ENCODE measurements at regions not wholly inside any gene's neighbourhood (a gene's known extent, or its start where the extent isn't known, plus 50 kb on each side); places are given as distances from the start of the nearest gene placed in this dataset.

DNA sequence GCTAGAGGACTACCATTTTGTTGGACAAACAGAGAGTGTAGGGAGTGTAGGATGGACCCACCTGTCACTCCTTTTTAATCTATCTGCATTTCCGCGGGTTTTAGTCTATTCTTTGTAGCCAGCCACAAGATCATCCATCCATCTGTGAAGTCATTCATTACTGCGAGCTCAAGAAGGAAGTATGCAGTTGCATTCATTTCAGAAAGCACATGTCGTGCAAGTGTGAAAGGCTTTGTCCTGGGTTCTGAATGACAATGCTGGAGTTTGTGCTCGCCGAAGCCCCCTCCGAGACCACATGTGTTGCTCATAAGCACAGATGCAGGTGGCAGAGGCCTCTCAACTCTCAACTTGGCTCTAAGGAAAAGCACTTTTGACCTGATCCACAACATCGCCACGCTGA, 70.3 kb upstream of the BASP1 start:
- TF ChIP-seq, protein P1, sequence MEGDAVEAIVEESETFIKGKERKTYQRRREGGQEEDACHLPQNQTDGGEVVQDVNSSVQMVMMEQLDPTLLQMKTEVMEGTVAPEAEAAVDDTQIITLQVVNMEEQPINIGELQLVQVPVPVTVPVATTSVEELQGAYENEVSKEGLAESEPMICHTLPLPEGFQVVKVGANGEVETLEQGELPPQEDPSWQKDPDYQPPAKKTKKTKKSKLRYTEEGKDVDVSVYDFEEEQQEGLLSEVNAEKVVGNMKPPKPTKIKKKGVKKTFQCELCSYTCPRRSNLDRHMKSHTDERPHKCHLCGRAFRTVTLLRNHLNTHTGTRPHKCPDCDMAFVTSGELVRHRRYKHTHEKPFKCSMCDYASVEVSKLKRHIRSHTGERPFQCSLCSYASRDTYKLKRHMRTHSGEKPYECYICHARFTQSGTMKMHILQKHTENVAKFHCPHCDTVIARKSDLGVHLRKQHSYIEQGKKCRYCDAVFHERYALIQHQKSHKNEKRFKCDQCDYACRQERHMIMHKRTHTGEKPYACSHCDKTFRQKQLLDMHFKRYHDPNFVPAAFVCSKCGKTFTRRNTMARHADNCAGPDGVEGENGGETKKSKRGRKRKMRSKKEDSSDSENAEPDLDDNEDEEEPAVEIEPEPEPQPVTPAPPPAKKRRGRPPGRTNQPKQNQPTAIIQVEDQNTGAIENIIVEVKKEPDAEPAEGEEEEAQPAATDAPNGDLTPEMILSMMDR (IDR thresholded peaks at IDR 0.05; ENCODE audit: low read depth, low read length), result no peak
- DNase-seq (ENCODE audit: extremely low read depth, low read depth), result no peak

DNA sequence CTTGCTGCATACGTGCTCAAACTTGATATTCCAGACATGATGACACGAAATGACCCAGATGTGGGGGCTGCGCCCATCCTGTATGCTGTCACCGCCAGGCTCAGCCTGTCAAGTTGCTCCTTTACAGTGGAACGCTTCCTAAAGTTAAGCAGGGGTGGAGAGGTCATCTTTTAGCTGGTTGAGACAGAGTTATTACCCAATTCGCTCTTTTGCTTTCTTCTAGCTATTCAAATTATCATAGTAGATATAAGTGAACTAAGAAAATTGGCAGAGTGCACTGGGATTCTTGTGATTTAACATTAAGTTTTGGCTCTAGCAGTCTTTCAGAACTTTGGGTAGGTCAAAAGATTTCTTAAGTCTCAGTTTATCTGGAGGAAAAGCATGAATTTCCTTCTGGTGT, 69.8 kb upstream of the BASP1 start:
- TF ChIP-seq, protein P1 (IDR thresholded peaks at IDR 0.05; ENCODE audit: low read depth, low read length), result no peak
- no peak for DNase-seq (ENCODE audit: extremely low read depth, low read depth)

GRCh38 chr5:17148481-17148880, 69.0 kb upstream of the BASP1 start:
- no peak for DNase-seq (ENCODE audit: extremely low read depth, low read depth)
- TF ChIP-seq, protein P1 (IDR thresholded peaks at IDR 0.05; ENCODE audit: low read depth, low read length), result no peak

DNA sequence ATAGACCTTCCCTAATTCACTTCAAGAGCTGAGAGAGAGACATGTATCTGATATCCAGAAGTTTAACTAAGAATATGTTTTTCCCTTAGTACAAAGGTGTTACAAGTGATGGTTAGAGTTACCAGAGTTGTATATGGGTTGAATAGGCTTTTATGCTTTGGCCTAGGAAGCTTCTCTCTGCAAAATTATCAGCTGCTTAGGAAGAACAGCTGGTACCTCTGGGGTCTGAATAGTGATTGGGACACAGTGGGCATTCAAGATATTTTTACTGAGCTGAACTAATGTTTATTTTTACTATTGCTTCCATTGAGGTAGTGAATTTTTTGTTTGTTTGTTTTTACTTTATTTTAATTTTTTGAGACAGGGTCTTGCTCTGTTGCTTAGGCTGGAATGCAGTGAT, 67.6 kb upstream of the BASP1 start:
- no peak for DNase-seq (ENCODE audit: extremely low read depth, low read depth)
- TF ChIP-seq, protein P1 (IDR thresholded peaks at IDR 0.05; ENCODE audit: low read depth, low read length), result no peak

DNA sequence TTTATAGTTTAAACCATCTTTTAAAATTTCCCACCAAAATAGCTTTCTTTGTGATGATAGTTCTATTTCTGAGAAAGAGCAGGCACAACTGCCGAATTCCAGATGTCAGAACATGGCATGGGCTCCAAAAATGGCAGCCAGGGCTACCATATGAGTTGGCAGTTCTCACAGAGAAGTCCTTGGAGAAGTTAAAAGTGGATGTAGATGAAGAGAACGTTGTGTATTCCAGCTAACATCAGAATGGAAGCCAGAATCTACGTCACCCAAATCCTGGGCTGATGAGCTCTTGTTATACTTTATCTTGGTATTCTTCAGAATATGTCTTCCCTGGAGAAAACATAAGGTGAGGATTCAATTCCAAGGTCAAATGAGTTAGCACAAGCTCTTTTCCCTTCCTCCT, 66.9 kb upstream of the BASP1 start:
- no peak for DNase-seq (ENCODE audit: extremely low read depth, low read depth)
- TF ChIP-seq, protein P1 (IDR thresholded peaks at IDR 0.05; ENCODE audit: low read depth, low read length), result no peak

DNA sequence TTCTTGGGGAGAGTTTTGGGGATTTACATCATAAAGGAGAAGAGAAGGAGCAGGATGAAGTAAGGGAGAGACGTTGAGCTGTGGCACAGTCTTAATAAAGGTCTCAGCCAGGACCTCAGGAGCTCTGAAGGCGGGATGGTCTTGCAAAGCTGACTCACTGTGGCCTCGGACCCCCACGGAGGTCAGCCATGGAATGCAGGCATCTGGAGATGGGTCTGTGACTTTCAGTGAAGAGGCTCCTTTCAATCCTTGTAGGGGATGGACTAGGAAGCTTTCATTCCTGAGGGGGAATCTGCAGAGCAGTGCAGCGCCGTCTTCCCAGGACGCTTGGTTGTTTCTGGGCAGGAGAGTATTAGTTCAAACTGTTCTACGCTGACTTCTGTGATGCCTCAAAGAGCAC, 65.7 kb upstream of the BASP1 start:
- no peak for DNase-seq (ENCODE audit: extremely low read depth, low read depth)
- TF ChIP-seq, protein P1 (IDR thresholded peaks at IDR 0.05; ENCODE audit: low read depth, low read length), result no peak

GRCh38 chr5:17154211-17154996, 63.0 kb upstream of the BASP1 start:
- no peak for DNase-seq (ENCODE audit: extremely low read depth, low read depth)
- TF ChIP-seq, protein P1 (IDR thresholded peaks at IDR 0.05; ENCODE audit: low read depth, low read length), result no peak

Data from AG09319 (cell line).